Fibroblast of mammary gland (primary cell): ENCODE measurements at regions not wholly inside any gene's neighbourhood (a gene's known extent, or its start where the extent isn't known, plus 50 kb on each side); places are given as distances from the start of the nearest gene placed in this dataset.

ENCODE experiments used
- DNase-seq: peaks from one replicate; pipeline ENCODE4 v3.0.0-alpha.2; 2010; ENCODE audit warnings: low read depth
- H3K4me3 ChIP-seq: 2 replicates; pipeline ENCODE4 v1.5.1; 2011; ENCODE audit warnings: low read depth, mild to moderate bottlenecking, low read length, moderate library complexity; ENCODE audit not compliant: control insufficient read depth
- CTCF ChIP-seq: conservative IDR thresholded peaks from 2 replicates; pipeline ENCODE4 v1.5.1; 2011; ENCODE audit warnings: low read depth, low read length, inconsistent platforms; ENCODE audit not compliant: control insufficient read depth, insufficient read depth

GRCh38 chr9:17057729-17058128 lies 77.1 kb upstream of the CNTLN start:
- DNase-seq, result no peak
- H3K4me3 ChIP-seq, result no peak overlapping the region
- no peak for TF ChIP-seq CTCF

- no peak for TF ChIP-seq CTCF
- DNase-seq, result no peak
- no peak overlapping the region for H3K4me3 ChIP-seq
Observed at GRCh38 chr9:17052626-17053025, 82.2 kb upstream of the CNTLN start.

GRCh38 chr9:17045381-17045940 lies 89.4 kb upstream of the CNTLN start:
- no peak for DNase-seq
- TF ChIP-seq CTCF, result no peak
- no peak overlapping the region for H3K4me3 ChIP-seq

GRCh38 chr9:17031546-17031945 lies 103.3 kb upstream of the CNTLN start:
- DNase-seq, result peak; percentile 16
- TF ChIP-seq CTCF, result no peak
- no peak overlapping the region for H3K4me3 ChIP-seq

GRCh38 chr9:17025281-17025680 lies 109.6 kb upstream of the CNTLN start:
- DNase-seq, result no peak
- no peak for TF ChIP-seq CTCF
- H3K4me3 ChIP-seq, result no peak overlapping the region

- no peak for DNase-seq
- no peak for TF ChIP-seq CTCF
- no peak overlapping the region for H3K4me3 ChIP-seq
Observed at GRCh38 chr9:17024129-17024528, 110.7 kb upstream of the CNTLN start.

- no peak for DNase-seq
- TF ChIP-seq CTCF, result no peak
- no peak overlapping the region for H3K4me3 ChIP-seq
Observed at GRCh38 chr9:17021387-17021970, 113.4 kb upstream of the CNTLN start.
